GM19372 (cell line): ENCODE measurements at regions not wholly inside any gene's neighbourhood (a gene's known extent, or its start where the extent isn't known, plus 50 kb on each side); places are given as distances from the start of the nearest gene placed in this dataset.
"Not testable (repeated sequence)": the region's sequence is repeated elsewhere in the genome, so short reads cannot be mapped to it uniquely, and the experiment has no call there.

Experiments
- ATAC-seq: cut with Tn5 transposase; IDR thresholded peaks from one replicate; pipeline ENCODE4 v1.9.1; 2021; ENCODE audit warnings: mild to moderate bottlenecking, low read depth, moderate library complexity; ENCODE audit not compliant: unreplicated experiment

DNA sequence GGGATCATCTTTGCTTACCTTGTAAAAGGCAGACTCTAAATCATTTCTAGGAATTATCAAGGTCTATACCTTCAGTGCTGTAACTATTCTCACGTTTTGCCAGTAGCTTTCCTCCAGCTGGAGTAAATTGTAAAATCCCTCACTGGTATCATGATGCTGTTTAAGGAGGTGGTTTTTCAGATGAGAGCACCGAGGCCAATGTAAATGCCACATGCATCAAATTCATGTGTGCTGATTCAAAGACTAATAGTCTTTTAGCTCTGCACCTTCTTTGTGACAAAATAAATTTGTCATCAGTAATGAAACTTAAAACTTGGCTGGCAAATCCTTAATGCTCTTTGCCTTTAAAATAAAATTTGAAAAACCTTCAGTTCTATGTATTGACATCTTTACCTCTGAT lies 503.8 kb downstream of the SETD4 start:
- ATAC-seq: no peak

DNA sequence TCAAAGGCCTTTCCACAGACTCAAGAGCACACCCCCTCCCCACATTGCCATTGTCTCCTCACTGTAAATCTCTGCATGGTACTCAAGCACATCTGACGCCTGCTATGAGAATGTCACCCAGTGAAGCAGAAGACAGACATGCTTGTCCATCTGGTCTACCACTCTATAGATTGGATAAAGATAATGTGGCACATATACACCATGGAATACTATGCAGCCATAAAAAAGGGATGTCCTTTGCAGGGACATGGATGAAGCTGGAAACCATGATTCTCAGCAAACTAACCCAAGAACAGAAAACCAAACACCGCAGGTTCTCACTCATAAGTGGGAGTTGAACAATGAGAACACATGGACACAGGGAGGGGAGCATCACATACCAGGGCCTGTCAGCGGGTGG lies 503.4 kb upstream of the RUNX1 start:
- ATAC-seq: not testable (repeated sequence)

- ATAC-seq: no peak
Measured at GRCh38 chr21:35548904-35549615, 500.0 kb upstream of the RUNX1 start.

DNA sequence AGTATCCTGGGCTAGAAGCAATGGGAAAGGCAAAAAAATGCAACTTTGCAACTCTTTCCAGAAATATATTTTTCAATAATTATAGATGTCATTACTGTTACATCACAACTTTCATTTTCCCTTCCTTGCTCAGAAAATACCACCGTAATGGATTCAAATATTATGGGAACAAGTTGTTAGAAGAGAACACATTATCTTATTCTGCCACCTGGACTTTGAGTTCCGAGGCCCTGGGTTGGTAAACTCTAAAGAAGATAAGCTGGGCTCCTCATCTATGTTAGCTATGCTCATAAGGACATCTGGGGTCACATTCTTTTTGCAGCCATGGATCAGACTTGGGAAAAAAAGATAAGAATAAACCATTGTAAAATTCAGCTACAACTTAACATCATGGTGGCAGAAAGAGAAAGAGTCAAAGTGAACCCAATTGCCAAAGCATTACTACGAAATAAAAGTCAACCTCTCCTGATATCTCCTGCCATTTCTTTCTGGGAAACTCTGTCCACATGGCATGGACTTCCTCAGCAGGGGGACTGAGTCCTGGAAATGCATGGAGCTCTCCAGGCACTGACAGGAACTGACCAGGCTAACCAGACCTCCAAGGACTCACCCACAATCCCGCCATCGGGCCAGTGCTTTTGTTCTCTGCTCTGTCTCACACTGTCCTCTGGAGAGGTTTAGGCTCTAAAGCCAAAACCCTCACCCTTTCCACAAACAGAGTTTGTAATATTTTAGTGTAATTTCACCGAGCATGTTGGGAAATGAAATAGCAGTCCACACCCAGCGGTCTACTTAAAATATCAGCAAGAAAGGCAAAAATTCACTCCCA lies 499.1 kb upstream of the RUNX1 start:
- no peak for ATAC-seq

- ATAC-seq: no peak
Measured at GRCh38 chr21:35543746-35544145, 494.6 kb upstream of the RUNX1 start.

DNA sequence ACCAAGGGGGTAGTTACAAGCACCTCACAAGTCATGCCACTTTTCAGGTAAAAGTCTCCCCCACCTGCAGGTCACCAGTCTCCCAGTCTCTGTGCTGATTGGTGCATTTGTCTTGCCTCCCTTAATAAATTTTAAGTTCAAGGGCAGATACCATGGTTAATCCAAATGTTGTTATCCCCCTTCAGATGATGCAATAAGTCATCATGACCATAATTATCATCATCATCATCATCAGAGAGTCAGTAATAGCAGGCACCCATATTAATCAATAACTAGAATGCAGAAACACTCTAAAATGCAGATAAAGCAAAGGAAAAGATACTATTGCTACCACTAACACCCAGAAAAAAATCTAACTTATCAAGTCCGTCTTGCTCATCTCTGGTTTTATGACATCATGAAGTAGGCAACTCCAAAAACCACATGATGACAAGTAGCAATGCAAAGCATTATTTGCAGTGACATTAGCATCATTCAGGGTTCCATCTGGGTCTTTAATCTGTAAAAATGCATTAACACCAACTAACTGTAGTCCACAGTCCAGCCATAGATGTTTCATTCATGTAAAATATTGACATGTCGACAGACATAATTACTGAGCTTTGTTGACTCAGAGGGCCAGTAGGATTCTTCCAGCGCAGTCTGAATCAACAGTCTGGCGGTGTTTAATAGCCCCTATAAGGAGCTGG lies 492.0 kb upstream of the RUNX1 start:
- no peak for ATAC-seq

DNA sequence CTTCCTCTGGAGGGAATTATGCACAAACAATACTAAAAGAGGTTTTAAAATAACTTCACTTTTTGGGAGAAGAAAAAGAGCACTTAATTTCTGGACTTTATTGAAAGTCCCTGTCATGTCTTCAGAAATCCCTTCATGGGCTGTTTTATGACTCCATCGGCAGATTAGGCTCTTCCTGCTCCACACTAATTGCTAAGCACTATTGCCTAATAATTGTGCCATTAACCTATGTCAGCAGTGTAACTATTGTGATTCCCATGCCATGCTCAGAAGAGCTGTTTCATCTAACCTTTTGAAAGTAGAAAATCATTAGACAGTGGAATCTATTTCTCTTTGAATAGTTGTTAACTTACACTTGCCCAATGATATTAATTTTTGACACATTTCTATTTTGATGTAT lies 489.3 kb upstream of the RUNX1 start:
- no peak for ATAC-seq

DNA sequence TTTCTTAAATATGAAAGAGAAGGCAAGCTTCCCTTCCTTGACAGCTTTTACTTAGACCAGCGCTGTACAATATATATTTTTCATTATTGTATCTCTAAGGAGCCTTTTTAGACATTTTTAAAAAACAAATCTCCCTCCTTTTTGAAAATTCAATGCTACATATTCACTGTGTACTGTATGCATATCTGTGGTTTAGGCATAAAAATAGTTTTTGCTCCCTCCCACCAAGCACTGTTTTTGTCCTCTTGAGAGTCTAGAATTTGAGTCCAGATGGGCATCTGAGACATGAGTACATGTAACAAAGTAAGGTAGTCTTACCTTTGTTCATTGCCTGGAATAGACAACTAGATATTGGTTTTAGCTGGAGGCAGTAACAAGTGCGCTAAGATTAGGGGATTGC lies 488.5 kb upstream of the RUNX1 start:
- ATAC-seq: no peak

GRCh38 chr21:35533893-35534292 lies 484.8 kb upstream of the RUNX1 start:
- no peak for ATAC-seq

GRCh38 chr21:35530766-35531165 lies 481.7 kb upstream of the RUNX1 start:
- no peak for ATAC-seq

DNA sequence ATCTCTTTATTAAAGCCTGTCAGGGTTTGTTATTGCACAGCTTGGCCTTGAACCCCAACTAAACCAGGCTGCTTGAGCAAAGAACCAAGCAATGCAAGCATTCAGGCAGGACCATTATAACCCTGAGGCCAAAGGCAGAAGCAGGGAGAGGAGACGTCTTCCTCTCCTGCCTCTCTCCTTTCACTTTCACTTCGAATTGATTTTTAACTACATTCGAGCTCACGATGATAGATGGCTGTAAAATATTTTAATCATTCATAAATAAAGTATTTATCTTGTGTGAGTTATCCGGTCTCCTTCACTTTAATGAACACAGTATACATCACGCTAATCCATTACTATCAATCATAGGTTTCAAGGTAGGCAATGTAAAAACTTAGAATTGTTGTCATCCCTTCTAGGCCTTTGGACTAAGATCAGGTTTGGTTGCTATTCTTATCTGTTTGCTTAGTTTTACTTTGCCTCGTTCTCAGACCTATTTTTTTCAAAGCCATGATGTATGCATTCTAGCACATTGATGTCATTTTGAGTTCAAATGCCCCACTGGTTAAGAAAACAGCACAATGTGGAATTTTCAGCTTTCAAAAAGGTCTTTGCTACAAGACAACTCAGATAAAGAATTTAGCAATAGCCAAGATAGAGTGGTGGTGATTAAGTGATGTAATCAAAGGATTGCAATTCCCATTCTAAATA lies 480.2 kb upstream of the RUNX1 start:
- ATAC-seq: peak; percentile 55

GRCh38 chr21:35528116-35529042 lies 479.3 kb upstream of the RUNX1 start:
- peak; percentile 41 for ATAC-seq

DNA sequence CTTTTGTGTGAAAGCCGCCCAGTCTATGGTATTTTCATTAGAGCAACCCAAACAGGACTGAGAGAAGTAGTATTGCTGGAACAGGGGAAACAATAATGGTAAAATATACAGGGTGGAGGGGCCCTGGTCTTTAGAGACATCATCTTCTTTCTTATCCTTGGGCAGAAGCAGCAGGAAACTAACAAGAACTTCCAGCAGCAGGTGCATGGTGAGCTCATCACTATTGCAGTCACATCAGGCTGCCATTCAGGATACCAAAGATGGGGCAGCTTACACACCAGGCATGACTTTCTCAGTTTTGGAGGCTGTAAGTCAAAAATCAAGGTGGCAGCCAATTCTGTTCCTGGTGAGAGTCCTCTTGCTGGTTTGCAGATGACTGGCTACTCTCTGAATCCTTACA lies 478.3 kb upstream of the RUNX1 start:
- ATAC-seq: no peak

- no peak for ATAC-seq
Measured at GRCh38 chr21:35525443-35525842, 476.3 kb upstream of the RUNX1 start.

- ATAC-seq: no peak
Measured at GRCh38 chr21:35521852-35522505, 472.9 kb upstream of the RUNX1 start.

DNA sequence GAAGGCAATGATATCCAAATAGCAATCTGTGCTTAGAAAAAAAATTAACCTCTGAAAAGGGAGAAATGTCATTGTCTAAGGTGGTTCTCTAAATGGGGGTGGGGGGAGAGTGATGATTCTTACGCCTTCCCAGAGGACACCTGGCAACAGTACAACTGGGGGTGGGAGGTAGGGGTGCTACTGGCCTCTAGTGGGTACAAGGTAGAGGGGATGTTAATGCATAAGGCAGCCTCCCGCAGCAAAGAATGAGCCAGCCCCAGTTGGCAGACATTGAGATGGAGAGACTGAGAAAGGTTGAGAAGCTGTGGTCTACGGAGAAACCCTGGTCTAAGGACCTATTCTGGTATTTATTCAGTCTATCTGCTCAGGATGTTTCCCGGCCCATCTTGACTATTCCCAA lies 472.2 kb upstream of the RUNX1 start:
- ATAC-seq: no peak

DNA sequence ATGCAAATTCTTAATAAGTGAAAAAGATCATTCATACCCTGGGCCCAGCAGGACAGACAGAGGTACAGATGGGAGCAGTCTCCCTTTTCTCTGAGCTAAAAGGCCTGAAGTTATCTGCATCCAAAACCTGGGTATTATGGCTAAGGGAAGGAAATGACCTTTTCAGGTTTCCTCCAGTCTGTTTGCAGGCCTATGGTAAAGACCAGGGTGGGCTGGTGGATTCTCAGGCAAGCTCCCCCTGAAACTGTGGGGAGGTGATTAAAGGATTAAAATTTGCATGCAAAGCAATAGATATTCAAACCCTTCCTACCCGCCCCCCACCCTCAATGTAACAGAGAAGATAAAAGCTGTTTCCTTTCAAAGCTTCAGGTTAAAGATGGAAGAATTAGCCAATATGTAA lies 471.8 kb upstream of the RUNX1 start:
- ATAC-seq: no peak

DNA sequence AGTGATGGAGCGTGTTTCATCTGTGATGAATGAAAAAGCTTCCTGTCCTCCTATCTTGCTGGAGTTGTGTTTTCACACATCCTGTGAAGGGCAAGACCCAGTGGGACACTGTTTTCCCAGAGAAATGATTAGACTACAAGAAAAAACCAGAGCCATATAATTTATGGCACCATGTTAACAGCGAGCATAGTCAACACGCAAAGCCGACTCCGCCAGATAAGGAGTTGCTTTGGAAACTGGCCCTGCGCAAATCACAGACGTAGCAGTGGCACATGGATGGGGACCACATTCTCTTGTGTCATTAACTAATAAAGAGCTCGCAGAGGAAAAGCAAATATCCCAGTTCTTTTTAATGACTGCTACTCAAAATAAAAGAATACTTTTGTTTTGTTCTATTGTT lies 471.2 kb upstream of the RUNX1 start:
- ATAC-seq: no peak

DNA sequence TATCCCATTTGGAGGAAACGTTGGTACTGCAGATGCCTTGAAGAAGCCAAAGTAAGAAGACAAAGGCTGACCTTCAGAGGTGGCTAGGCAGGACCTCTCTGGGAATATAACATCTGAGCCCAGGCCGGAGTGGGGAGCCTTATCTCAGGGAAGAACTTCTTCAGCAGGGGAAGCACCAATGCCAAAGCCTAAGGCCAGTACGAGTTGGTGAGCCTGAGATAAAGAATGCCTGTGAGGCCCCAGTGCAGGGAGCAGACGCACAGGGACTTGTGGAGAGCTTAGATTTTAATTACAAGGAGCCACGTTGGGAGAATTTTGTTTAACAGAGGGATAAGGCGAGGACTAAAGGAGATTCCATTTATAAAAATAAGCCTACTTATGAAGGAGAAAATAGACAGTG lies 468.8 kb upstream of the RUNX1 start:
- no peak for ATAC-seq
